Cardiac muscle cell (in vitro differentiated cells and primary cell): ENCODE measurements at regions not wholly inside any gene's neighbourhood (a gene's known extent, or its start where the extent isn't known, plus 50 kb on each side); places are given as distances from the start of the nearest gene placed in this dataset.

Experiments used
- DNase-seq, 2 donors: peaks; one replicate each; pipeline versions ENCODE4 v3.0.0 to v3.0.0-alpha.2; 2010 to 2017; ENCODE audit warnings: low read depth in 1 of 2, low spot score in 1 of 2
- H3K27ac ChIP-seq: fragments of 200-600 bp; sonication (generic); 2 replicates; pipeline ENCODE4 v1.5.1; 2016
- H3K27me3 ChIP-seq: fragments of 200-600 bp; sonication (generic); 2 replicates; pipeline ENCODE4 v1.6.0; 2016; ENCODE audit warnings: control low read depth
- H3K36me3 ChIP-seq: fragments of 200-600 bp; sonication (generic); 2 replicates; pipeline ENCODE4 v1.5.1; 2016; ENCODE audit warnings: control low read depth
- H3K4me1 ChIP-seq: fragments of 200-600 bp; sonication (generic); 2 replicates; pipeline ENCODE4 v1.8.1; 2017; ENCODE audit warnings: low read depth, mild to moderate bottlenecking, mixed run types
- H3K4me3 ChIP-seq: fragments of 200-600 bp; sonication (generic); 2 replicates; pipeline ENCODE4 v1.5.1; 2016; ENCODE audit warnings: mild to moderate bottlenecking
- H3K9me3 ChIP-seq: fragments of 200-600 bp; sonication (generic); 2 replicates; pipeline ENCODE4 v1.5.1; 2017; ENCODE audit warnings: low read depth, mild to moderate bottlenecking, control low read depth
- CTCF ChIP-seq: IDR thresholded peaks from 2 replicates; pipeline ENCODE4 v1.5.1; 2012; ENCODE audit warnings: low read depth, mild to moderate bottlenecking, low read length

GRCh38 chr21:23881783-23882182 lies 1725.5 kb downstream of the MRPL39 start:
- DNase-seq: no peak
- H3K36me3 ChIP-seq: no peaks in the 10 kb centered on the region
- H3K27me3 ChIP-seq: no peaks in the 10 kb centered on the region
- no peak for TF ChIP-seq CTCF
- H3K4me3 ChIP-seq: no peak overlapping the region
- H3K9me3 ChIP-seq: no peaks in the 10 kb centered on the region
- no peak overlapping the region for H3K27ac ChIP-seq
- no peaks in the 10 kb centered on the region for H3K4me1 ChIP-seq

GRCh38 chr21:23876925-23877558 lies 1730.2 kb downstream of the MRPL39 start:
- no peak for TF ChIP-seq CTCF
- no peak for DNase-seq

GRCh38 chr21:23874271-23874670 lies 1733.0 kb downstream of the MRPL39 start:
- Histone ChIP-seq H3K4me3 (no peak overlapping the region), H3K4me1 (no peaks in the 10 kb centered on the region), H3K9me3 (no peaks in the 10 kb centered on the region), H3K36me3 (no peaks in the 10 kb centered on the region), H3K27me3 (no peaks in the 10 kb centered on the region), H3K27ac (no peak overlapping the region)
- TF ChIP-seq CTCF: no peak
- no peak for DNase-seq

More at GRCh38 chr21:23876925-23877558, 1730.2 kb downstream of the MRPL39 start:
- H3K27me3 ChIP-seq: no peaks in the 10 kb centered on the region
- no peak overlapping the region for H3K27ac ChIP-seq
- H3K9me3 ChIP-seq: no peaks in the 10 kb centered on the region
- H3K4me1 ChIP-seq: no peaks in the 10 kb centered on the region
- H3K36me3 ChIP-seq: no peaks in the 10 kb centered on the region
- H3K4me3 ChIP-seq: no peak overlapping the region

- Histone ChIP-seq H3K27ac (no peak overlapping the region), H3K27me3 (peaks cover 3% of the 10 kb centered on the region), H3K9me3 (no peaks in the 10 kb centered on the region), H3K4me3 (no peak overlapping the region), H3K36me3 (no peaks in the 10 kb centered on the region), H3K4me1 (no peaks in the 10 kb centered on the region)
- TF ChIP-seq CTCF: no peak
- no peak for DNase-seq
Measured at GRCh38 chr21:23861911-23862504, 1745.3 kb downstream of the MRPL39 start.

GRCh38 chr21:23858878-23859277 lies 1748.4 kb downstream of the MRPL39 start:
- Histone ChIP-seq H3K4me3 (no peak overlapping the region), H3K27me3 (peaks cover under 1% of the 10 kb centered on the region), H3K4me1 (no peaks in the 10 kb centered on the region), H3K9me3 (no peaks in the 10 kb centered on the region), H3K36me3 (no peaks in the 10 kb centered on the region), H3K27ac (no peak overlapping the region)
- no peak for TF ChIP-seq CTCF
- DNase-seq: peak in 1 of 2 donors; percentile 82
